IMR-90 (cell line): ENCODE measurements at regions not wholly inside any gene's neighbourhood (a gene's known extent, or its start where the extent isn't known, plus 50 kb on each side); places are given as distances from the start of the nearest gene placed in this dataset.

Experiments
- ATAC-seq: fragments of 200-7000 bp; cut with Tn5 transposase; 2 replicates; pipeline ENCODE4 v1.9.1; 2020; ENCODE audit warnings: low read depth, mild to moderate bottlenecking, moderate library complexity
- BruUV-seq: library from RNA; stranded (reverse); fragments of 400-500 nt; replicated peaks from 2 replicates; lab custom pipeline; 2021; lab: Mats Ljungman, UMichigan
- CTCF ChIA-PET: fragments of 300-600 bp; formaldehyde crosslinking; extraction: SDS; loops from one replicate; lab custom pipeline; 2021; ENCODE audit warnings: antibody characterized with exemption; lab: Yijun Ruan, JAX
- POLR2A ChIA-PET: fragments of 300-600 bp; sonication (Branson Sonifier 250); formaldehyde crosslinking; loops from one replicate; lab custom pipeline; 2022; ENCODE audit warnings: antibody characterized with exemption; ENCODE audit not compliant: unreplicated experiment; lab: Charles Lee
- DNase-seq: peaks from one replicate; pipeline ENCODE4 v3.0.0; 2013
- H2AFZ ChIP-seq: replicated peaks from 2 replicates; pipeline ENCODE3; 2013; ENCODE audit warnings: low read length, mild to moderate bottlenecking; ENCODE audit not compliant: poor library complexity
- H2AK5ac ChIP-seq: 2 replicates; pipeline ENCODE4 v1.6.1; 2013; ENCODE audit warnings: low read depth, low read length, inconsistent platforms
- H2AK9ac ChIP-seq: replicated peaks from 2 replicates; pipeline ENCODE3; 2013; ENCODE audit warnings: mild to moderate bottlenecking, low read depth, low read length, moderate library complexity; ENCODE audit not compliant: poor library complexity
- H2BK120ac ChIP-seq: 2 replicates; pipeline ENCODE4 v1.6.1; 2013; ENCODE audit warnings: low read depth, low read length, inconsistent platforms
- H2BK15ac ChIP-seq: 3 replicates; pipeline ENCODE4 v1.6.1; 2013; ENCODE audit warnings: low read depth, low read length, inconsistent platforms
- H2BK20ac ChIP-seq: 2 replicates; pipeline ENCODE4 v1.6.1; 2013; ENCODE audit warnings: low read depth, mild to moderate bottlenecking, inconsistent platforms, low read length, moderate library complexity
- H2BK5ac ChIP-seq: 2 replicates; pipeline ENCODE4 v1.6.1; 2013; ENCODE audit warnings: mild to moderate bottlenecking, low read depth, low read length, inconsistent platforms; ENCODE audit not compliant: poor library complexity, severe bottlenecking
- H3K14ac ChIP-seq: replicated peaks from 2 replicates; pipeline ENCODE4 v1.6.1; 2013; ENCODE audit warnings: low read depth, low read length, inconsistent platforms
- H3K18ac ChIP-seq: 2 replicates; pipeline ENCODE4 v1.6.1; 2013; ENCODE audit warnings: low read depth, low read length, control low read depth
- H3K23ac ChIP-seq: 2 replicates; pipeline ENCODE4 v1.6.1; 2013; ENCODE audit warnings: low read depth, low read length, inconsistent platforms
- H3K27ac ChIP-seq: 2 replicates; pipeline ENCODE4 v1.5.1; 2013; ENCODE audit warnings: mild to moderate bottlenecking, control low read depth, low read length; ENCODE audit not compliant: insufficient read depth
- H3K27me3 ChIP-seq: 2 replicates; pipeline ENCODE4 v1.6.1; 2013; ENCODE audit warnings: low read length; ENCODE audit not compliant: control insufficient read depth, insufficient read depth
- H3K36me3 ChIP-seq: 2 replicates; pipeline ENCODE4 v1.6.1; 2013; ENCODE audit warnings: low read length, mixed read lengths; ENCODE audit not compliant: control insufficient read depth, insufficient read depth
- H3K4ac ChIP-seq: 2 replicates; pipeline ENCODE4 v1.6.1; 2013; ENCODE audit warnings: low read depth, low read length, inconsistent platforms
- H3K4me1 ChIP-seq: 2 replicates; pipeline ENCODE4 v1.6.1; 2013; ENCODE audit warnings: low read length, mixed read lengths; ENCODE audit not compliant: control insufficient read depth, insufficient read depth
- H3K4me2 ChIP-seq: 2 replicates; pipeline ENCODE4 v1.6.1; 2013; ENCODE audit warnings: low read depth, mild to moderate bottlenecking, control low read depth, low read length, moderate library complexity
- H3K4me3 ChIP-seq: 2 replicates; pipeline ENCODE4 v1.5.1; 2013; ENCODE audit warnings: low read depth, mild to moderate bottlenecking, control low read depth, low read length, moderate library complexity; ENCODE audit not compliant: insufficient read depth
- H3K56ac ChIP-seq: 2 replicates; pipeline ENCODE4 v1.6.1; 2013; ENCODE audit warnings: low read length, inconsistent platforms; ENCODE audit not compliant: insufficient read depth; ENCODE audit errors: extremely low read depth
- H3K79me1 ChIP-seq, 2 experiments: 2 replicates each; pipeline ENCODE4 v1.6.1; 2013; ENCODE audit warnings: low read length in 2 of 2, inconsistent platforms in 1 of 2, low read depth in 1 of 2
- H3K9ac ChIP-seq: 2 replicates; pipeline ENCODE4 v1.6.1; 2013; ENCODE audit warnings: low read depth, low read length, control low read depth
- H3K9me1 ChIP-seq: 2 replicates; pipeline ENCODE4 v1.6.1; 2013; ENCODE audit warnings: low read length, inconsistent platforms; ENCODE audit not compliant: insufficient read depth
- H3K9me3 ChIP-seq: 2 replicates; pipeline ENCODE4 v1.6.1; 2013; ENCODE audit warnings: low read length; ENCODE audit not compliant: control insufficient read depth, insufficient read depth
- H4K20me1 ChIP-seq: 2 replicates; pipeline ENCODE4 v1.6.1; 2013; ENCODE audit warnings: low read length, inconsistent platforms; ENCODE audit not compliant: insufficient read depth
- H4K5ac ChIP-seq: 2 replicates; pipeline ENCODE4 v1.6.1; 2013; ENCODE audit warnings: mild to moderate bottlenecking, low read depth, low read length, control low read depth
- H4K8ac ChIP-seq, 2 experiments: 2 replicates each; pipeline ENCODE4 v1.6.1; 2013; ENCODE audit warnings: low read depth in 2 of 2, low read length in 2 of 2, control low read depth in 1 of 2, inconsistent platforms in 1 of 2
- H4K91ac ChIP-seq: 2 replicates; pipeline ENCODE4 v1.6.1; 2013; ENCODE audit warnings: low read depth, low read length, inconsistent platforms; ENCODE audit not compliant: insufficient read depth
- BHLHE40 ChIP-seq: fragments of 150-350 bp; IDR thresholded peaks from 2 replicates; pipeline ENCODE4 v1.6.1; 2016; ENCODE audit warnings: mild to moderate bottlenecking, low read depth, low read length
- CEBPB ChIP-seq: IDR thresholded peaks from 2 replicates; pipeline ENCODE4 v1.6.1; 2012; ENCODE audit warnings: low read depth, low read length, improper control_type of control experiment
- CHD1 ChIP-seq: IDR thresholded peaks from 2 replicates; pipeline ENCODE4 v1.6.1; 2012; ENCODE audit warnings: low read depth, low read length, improper control_type of control experiment
- CTCF ChIP-seq: conservative IDR thresholded peaks from 2 replicates; pipeline ENCODE4 v1.5.1; 2012; ENCODE audit warnings: mild to moderate bottlenecking, low read depth, low read length, improper control_type of control experiment
- ELK1 ChIP-seq: fragments of 150-350 bp; IDR thresholded peaks from 2 replicates; pipeline ENCODE4 v1.6.1; 2016; ENCODE audit warnings: low read depth, mild to moderate bottlenecking, low read length, moderate library complexity, borderline replicate concordance
- FOS ChIP-seq: fragments of 150-350 bp; IDR thresholded peaks from 2 replicates; pipeline ENCODE4 v1.6.1; 2016; ENCODE audit warnings: low read depth, low read length
- MAFK ChIP-seq: IDR thresholded peaks from 2 replicates; pipeline ENCODE4 v1.6.1; 2012; ENCODE audit warnings: low read depth, low read length, improper control_type of control experiment
- MAZ ChIP-seq: IDR thresholded peaks from 2 replicates; pipeline ENCODE4 v1.6.1; 2012; ENCODE audit warnings: low read depth, mild to moderate bottlenecking, low read length, improper control_type of control experiment, moderate library complexity, borderline replicate concordance
- MXI1 ChIP-seq: IDR thresholded peaks from 2 replicates; pipeline ENCODE4 v1.6.1; 2012; ENCODE audit warnings: low read depth, mild to moderate bottlenecking, low read length, moderate library complexity, borderline replicate concordance
- NFE2L2 ChIP-seq: fragments of 150-350 bp; IDR thresholded peaks from 2 replicates; pipeline ENCODE4 v1.6.1; 2016; ENCODE audit warnings: low read depth, mild to moderate bottlenecking, low read length
- POLR2A ChIP-seq: IDR thresholded peaks from 2 replicates; pipeline ENCODE4 v1.6.1; 2012; ENCODE audit warnings: mild to moderate bottlenecking, low read depth, low read length
- RAD21 ChIP-seq: IDR thresholded peaks from 2 replicates; pipeline ENCODE4 v1.6.1; 2012; ENCODE audit warnings: low read length, improper control_type of control experiment
- RCOR1 ChIP-seq: IDR thresholded peaks from 2 replicates; pipeline ENCODE4 v1.6.1; 2012; ENCODE audit warnings: mild to moderate bottlenecking, low read length, improper control_type of control experiment; ENCODE audit not compliant: insufficient replicate concordance
- RFX5 ChIP-seq: IDR thresholded peaks from 2 replicates; pipeline ENCODE4 v1.8.0; 2012; ENCODE audit warnings: low read depth, mild to moderate bottlenecking, low read length, moderate library complexity
- SMC3 ChIP-seq: fragments of 150-350 bp; IDR thresholded peaks from 2 replicates; pipeline ENCODE4 v1.6.1; 2016; ENCODE audit warnings: low read depth, mild to moderate bottlenecking, antibody characterized with exemption, low read length, moderate library complexity
- USF2 ChIP-seq: fragments of 150-350 bp; IDR thresholded peaks from 2 replicates; pipeline ENCODE4 v1.6.1; 2017; ENCODE audit warnings: mild to moderate bottlenecking, antibody characterized with exemption, low read length, low read depth
- WGBS, 2 experiments: methylation state at CpG; one replicate each; pipeline versions ENCODE4 v1.1.5 to v1.1.7; 2013; ENCODE audit warnings: missing lambda C conversion rate in 2 of 2; ENCODE audit not compliant: insufficient read length in 1 of 2; ENCODE audit errors: extremely low coverage in 2 of 2; 5-methylcytosine and 5-hydroxymethylcytosine counted together
- dilution Hi-C: fragments of 300-500 bp; cut with HindIII; formaldehyde crosslinking; loops from one replicate; pipeline ENCODE4 v1.14.3; 2018; ENCODE audit warnings: low sequenced_read_pairs; ENCODE audit not compliant: unreplicated experiment
- in situ Hi-C: fragments of 300-500 bp; cut with MboI; formaldehyde crosslinking; loops from 3 replicates; pipeline ENCODE4 v1.14.3; 2019; ENCODE audit warnings: low sequenced_read_pairs, inconsistent platforms, mixed read lengths
- intact Hi-C: fragments of 100-400 bp; cut with micrococcal nuclease; formaldehyde crosslinking; loops from 2 replicates; pipeline ENCODE4 v1.10.0; 2022

- H2AK5ac ChIP-seq: no peak overlapping the region
- no peak overlapping the region for H3K4me2 ChIP-seq
- no TSS peak for BruUV-seq
- H2BK5ac ChIP-seq: no peak overlapping the region
- no peak overlapping the region for H2BK20ac ChIP-seq
- TF ChIP-seq RAD21 (no peak), SMC3 (no peak), CTCF (no peak), MAFK (no peak), BHLHE40 (no peak), MAZ (no peak), FOS (no peak), NFE2L2 (no peak), CHD1 (no peak), RFX5 (no peak), ELK1 (no peak), MXI1 (no peak), RCOR1 (no peak), POLR2A (no peak), USF2 (no peak), CEBPB (no peak)
- H2AK9ac ChIP-seq: no peak overlapping the region
- no peak overlapping the region for H3K9ac ChIP-seq
- WGBS, 2 experiments: 50% methylated on average over 2 of the region's 5 CpGs; no CpG with 5 or more reads in 1 of the 2 experiments
- H3K56ac ChIP-seq: no peak overlapping the region
- no peak overlapping the region for H3K27ac ChIP-seq
- no peak overlapping the region for H2BK120ac ChIP-seq
- ChIA-PET POLR2A (no interaction called here), CTCF (no interaction called here)
- H3K18ac ChIP-seq: no peak overlapping the region
- H3K4ac ChIP-seq: no peak overlapping the region
- no peak overlapping the region for H2BK15ac ChIP-seq
- no peak for ATAC-seq
- H3K36me3 ChIP-seq: no peaks in the 10 kb centered on the region
- no peak overlapping the region for H4K5ac ChIP-seq
- intact Hi-C loops: no loop called here
- no peaks in the 10 kb centered on the region for H3K79me1 ChIP-seq
- no peak overlapping the region for H4K91ac ChIP-seq
- DNase-seq: no peak
- H3K9me1 ChIP-seq: no peaks in the 10 kb centered on the region
- H4K20me1 ChIP-seq: no peaks in the 10 kb centered on the region
- H3K27me3 ChIP-seq: no peaks in the 10 kb centered on the region
- in situ Hi-C loops: no loop called here
- no peak overlapping the region for H3K14ac ChIP-seq
- no peak overlapping the region for H4K8ac ChIP-seq
- dilution Hi-C loops: no loop called here
- H3K9me3 ChIP-seq: peaks cover 13% of the 10 kb centered on the region; the same call in 1 of the 2 replicates
- H2AFZ ChIP-seq: no peak overlapping the region
- H3K23ac ChIP-seq: no peak overlapping the region
- no peaks in the 10 kb centered on the region for H3K4me1 ChIP-seq
- H3K4me3 ChIP-seq: no peak overlapping the region
Observed at GRCh38 chr2:193868132-193868531, 1673.4 kb upstream of the TMEFF2 start.
